ENCODE measurements at regions not wholly inside any gene's neighbourhood (a gene's known extent, or its start where the extent isn't known, plus 50 kb on each side); places are given as distances from the start of the nearest gene placed in this dataset.

GRCh38 chr9:103658156-103658555, 436.0 kb upstream of the SMC2 start:
- WGBS, 5 donors: 89 to 98% (median 95%) methylated on average over 3 to 5 of the region's 5 CpGs
- Histone ChIP-seq H3K27ac (no peak overlapping the region), H3K4me3 (no peak overlapping the region), H3K27me3 (no peaks in the 10 kb centered on the region), H3K36me3 (no peaks in the 10 kb centered on the region), H3K4me1 (no peaks in the 10 kb centered on the region), H3K9me3 (peaks cover 8 to 18% (median 15%) of the 10 kb centered on the region in 4 donors)
- TF ChIP-seq POLR2AphosphoS5 (IDR thresholded peaks at IDR 0.05) (no peak), POLR2A (IDR thresholded peaks at IDR 0.05) (no peak), EP300 (IDR thresholded peaks at IDR 0.05) (no peak), CTCF (IDR thresholded peaks at IDR 0.05) (no peak)
- DNase-seq: no peak
- intact Hi-C loops (cut with DNase I; ENCODE audit: low total_unique reads): no loop called here

DNA sequence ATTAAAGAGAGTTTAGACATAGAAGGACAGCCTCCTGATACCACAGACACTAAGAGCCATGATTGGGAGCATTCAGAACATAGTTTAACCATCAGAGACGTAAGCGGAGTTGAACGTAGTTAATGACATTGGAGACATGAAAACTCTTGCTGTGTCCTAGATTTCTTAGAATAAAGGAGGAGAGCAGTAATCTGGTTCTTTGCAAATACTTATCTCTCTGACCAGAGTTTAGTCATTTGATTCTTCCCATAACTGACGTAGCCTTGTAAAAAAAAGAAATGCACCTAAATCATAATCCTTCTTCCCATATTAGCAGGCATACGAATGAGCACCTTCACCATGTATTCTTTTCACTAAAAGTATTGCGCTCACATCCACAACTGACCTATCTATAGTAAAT, 433.3 kb upstream of the SMC2 start:
- intact Hi-C loops (cut with DNase I; ENCODE audit: low total_unique reads): no loop called here
- H3K9me3 ChIP-seq: peaks cover 8 to 18% (median 15%) of the 10 kb centered on the region in 4 donors
- H3K4me1 ChIP-seq: no peaks in the 10 kb centered on the region
- no peak for DNase-seq
- H3K27ac ChIP-seq: no peak overlapping the region
- no peaks in the 10 kb centered on the region for H3K36me3 ChIP-seq
- H3K4me3 ChIP-seq: no peak overlapping the region
- no peaks in the 10 kb centered on the region for H3K27me3 ChIP-seq
- 81 to 92% (median 90%) methylated on average over 6 of the region's 6 CpGs for WGBS, 5 donors
- TF ChIP-seq CTCF (IDR thresholded peaks at IDR 0.05) (no peak), POLR2AphosphoS5 (IDR thresholded peaks at IDR 0.05) (no peak), POLR2A (IDR thresholded peaks at IDR 0.05) (no peak)

GRCh38 chr9:103661663-103662062, 432.4 kb upstream of the SMC2 start:
- TF ChIP-seq CTCF (IDR thresholded peaks at IDR 0.05) (no peak), POLR2A (IDR thresholded peaks at IDR 0.05) (no peak), POLR2AphosphoS5 (IDR thresholded peaks at IDR 0.05) (no peak), EP300 (IDR thresholded peaks at IDR 0.05) (no peak)

GRCh38 chr9:103669296-103669695, 424.8 kb upstream of the SMC2 start:
- intact Hi-C loops (cut with DNase I; ENCODE audit: low total_unique reads): no loop called here
- 85 to 96% (median 93%) methylated on average over 1 of the region's 1 CpG for WGBS, 5 donors

More at GRCh38 chr9:103661663-103662062, 432.4 kb upstream of the SMC2 start:
- Histone ChIP-seq H3K4me3 (no peak overlapping the region), H3K27ac (no peak overlapping the region), H3K36me3 (no peaks in the 10 kb centered on the region), H3K9me3 (peaks cover 8 to 18% (median 15%) of the 10 kb centered on the region in 4 donors), H3K27me3 (no peaks in the 10 kb centered on the region), H3K4me1 (no peaks in the 10 kb centered on the region)
- no peak for DNase-seq
- 39 to 53% (median 49%) methylated on average over 2 of the region's 2 CpGs for WGBS, 5 donors
- intact Hi-C loops (cut with DNase I; ENCODE audit: low total_unique reads): no loop called here

More at GRCh38 chr9:103669296-103669695, 424.8 kb upstream of the SMC2 start:
- TF ChIP-seq EP300 (IDR thresholded peaks at IDR 0.05) (no peak), POLR2A (IDR thresholded peaks at IDR 0.05) (no peak), POLR2AphosphoS5 (IDR thresholded peaks at IDR 0.05) (no peak), CTCF (IDR thresholded peaks at IDR 0.05) (no peak)
- Histone ChIP-seq H3K27ac (no peak overlapping the region), H3K36me3 (no peaks in the 10 kb centered on the region), H3K4me3 (no peak overlapping the region), H3K27me3 (no peaks in the 10 kb centered on the region), H3K4me1 (no peaks in the 10 kb centered on the region), H3K9me3 (no peaks in the 10 kb centered on the region)
- no peak for DNase-seq

Data from stomach (tissue), 8 donors.